ENCODE measurements at regions not wholly inside any gene's neighbourhood (a gene's known extent, or its start where the extent isn't known, plus 50 kb on each side); places are given as distances from the start of the nearest gene placed in this dataset.

- TF ChIP-seq POLR2A (IDR thresholded peaks at IDR 0.05) = no peak
- TF ChIP-seq CTCF (IDR thresholded peaks at IDR 0.05) = no peak
Measured at GRCh38 chr11:116601814-116602636, 170.8 kb downstream of the BUD13 start.

All from gastroesophageal sphincter (tissue), 3 donors.